LNCaP clone FGC (cell line): ENCODE measurements at regions not wholly inside any gene's neighbourhood (a gene's known extent, or its start where the extent isn't known, plus 50 kb on each side); places are given as distances from the start of the nearest gene placed in this dataset.

Experiments
- DNase-seq: peaks from one replicate; pipeline ENCODE4 v3.0.0-alpha.2; 2011; ENCODE audit warnings: low read depth
- H3K4me3 ChIP-seq: 2 replicates; pipeline ENCODE4 v1.5.1; 2011; ENCODE audit warnings: mild to moderate bottlenecking, low read depth, low read length, control low read depth
- TF ChIP-seq, protein P1 (sequence below): IDR thresholded peaks from 2 replicates; pipeline ENCODE4 v1.5.1; 2012; ENCODE audit warnings: mild to moderate bottlenecking; ENCODE audit not compliant: control insufficient read depth, insufficient read depth; ENCODE audit errors: extremely low read depth

DNA sequence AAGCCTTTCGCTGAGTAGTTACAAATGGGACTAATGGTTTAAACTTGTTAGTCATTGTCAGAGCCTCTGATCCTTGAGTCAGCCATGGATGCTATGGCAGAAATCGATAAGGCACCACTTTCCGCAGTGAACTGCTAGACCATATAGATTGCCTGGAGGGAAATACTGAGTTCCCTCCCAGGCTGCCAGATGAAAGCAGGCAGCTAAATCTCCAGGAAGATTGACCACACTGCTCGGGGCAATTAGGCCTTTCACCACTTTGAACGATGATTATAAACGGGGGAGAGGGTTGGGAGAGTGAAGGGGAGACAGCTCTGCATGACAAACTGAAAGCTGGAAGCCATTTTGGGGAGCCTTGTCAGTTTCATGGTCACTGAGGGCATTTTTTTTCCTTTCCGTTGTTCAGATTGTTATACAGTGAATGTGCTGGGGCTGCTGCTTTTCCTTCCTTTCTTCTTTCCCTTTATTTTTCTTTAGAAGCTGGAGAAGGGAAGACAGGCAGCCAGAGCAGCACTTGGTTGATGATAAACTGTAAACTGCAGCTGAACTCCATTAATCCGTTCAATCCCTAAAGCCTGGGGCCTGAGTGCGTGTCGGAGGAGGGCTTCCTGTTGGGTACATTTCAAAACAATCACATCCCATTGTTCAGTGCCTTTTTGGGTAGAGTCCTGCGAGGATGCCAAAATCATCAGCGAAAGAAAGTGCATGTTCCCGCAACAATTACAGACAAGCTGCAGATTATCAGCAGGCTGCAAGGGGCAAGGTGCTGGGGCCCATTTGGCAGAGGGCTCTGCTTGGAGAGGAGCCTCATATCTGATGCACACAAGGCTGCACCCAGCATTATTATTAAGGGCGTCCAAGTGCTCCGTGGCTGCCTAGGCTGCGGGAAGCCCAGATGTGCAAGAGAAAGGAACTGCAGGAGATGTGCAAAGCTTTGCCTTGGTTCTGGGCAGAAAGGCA is 308.4 kb downstream of the PSAT1 start:
- DNase-seq = no peak
- no peak overlapping the region for H3K4me3 ChIP-seq
- TF ChIP-seq, protein P1, sequence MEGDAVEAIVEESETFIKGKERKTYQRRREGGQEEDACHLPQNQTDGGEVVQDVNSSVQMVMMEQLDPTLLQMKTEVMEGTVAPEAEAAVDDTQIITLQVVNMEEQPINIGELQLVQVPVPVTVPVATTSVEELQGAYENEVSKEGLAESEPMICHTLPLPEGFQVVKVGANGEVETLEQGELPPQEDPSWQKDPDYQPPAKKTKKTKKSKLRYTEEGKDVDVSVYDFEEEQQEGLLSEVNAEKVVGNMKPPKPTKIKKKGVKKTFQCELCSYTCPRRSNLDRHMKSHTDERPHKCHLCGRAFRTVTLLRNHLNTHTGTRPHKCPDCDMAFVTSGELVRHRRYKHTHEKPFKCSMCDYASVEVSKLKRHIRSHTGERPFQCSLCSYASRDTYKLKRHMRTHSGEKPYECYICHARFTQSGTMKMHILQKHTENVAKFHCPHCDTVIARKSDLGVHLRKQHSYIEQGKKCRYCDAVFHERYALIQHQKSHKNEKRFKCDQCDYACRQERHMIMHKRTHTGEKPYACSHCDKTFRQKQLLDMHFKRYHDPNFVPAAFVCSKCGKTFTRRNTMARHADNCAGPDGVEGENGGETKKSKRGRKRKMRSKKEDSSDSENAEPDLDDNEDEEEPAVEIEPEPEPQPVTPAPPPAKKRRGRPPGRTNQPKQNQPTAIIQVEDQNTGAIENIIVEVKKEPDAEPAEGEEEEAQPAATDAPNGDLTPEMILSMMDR = no peak

DNA sequence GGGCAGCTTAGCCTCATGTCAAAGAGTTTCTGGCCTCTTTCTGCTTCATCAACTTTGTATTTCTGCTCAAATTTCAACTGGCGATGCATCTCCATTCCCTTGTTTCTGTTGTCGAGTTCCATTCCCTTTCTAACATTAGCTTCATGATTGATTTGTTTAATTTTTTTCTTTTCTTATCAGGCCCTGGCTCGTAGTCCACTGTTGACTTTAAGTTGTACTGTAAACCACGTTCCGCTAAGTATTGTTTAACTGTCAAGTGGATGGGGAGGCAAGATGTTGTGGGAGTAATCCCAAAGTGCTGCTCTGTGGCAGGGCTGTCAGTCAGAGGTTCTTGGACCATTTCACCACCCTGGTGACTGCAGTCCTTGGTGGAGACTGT is 309.1 kb downstream of the PSAT1 start:
- H3K4me3 ChIP-seq = no peak overlapping the region
- TF ChIP-seq, protein P1 = no peak
- DNase-seq = no peak

DNA sequence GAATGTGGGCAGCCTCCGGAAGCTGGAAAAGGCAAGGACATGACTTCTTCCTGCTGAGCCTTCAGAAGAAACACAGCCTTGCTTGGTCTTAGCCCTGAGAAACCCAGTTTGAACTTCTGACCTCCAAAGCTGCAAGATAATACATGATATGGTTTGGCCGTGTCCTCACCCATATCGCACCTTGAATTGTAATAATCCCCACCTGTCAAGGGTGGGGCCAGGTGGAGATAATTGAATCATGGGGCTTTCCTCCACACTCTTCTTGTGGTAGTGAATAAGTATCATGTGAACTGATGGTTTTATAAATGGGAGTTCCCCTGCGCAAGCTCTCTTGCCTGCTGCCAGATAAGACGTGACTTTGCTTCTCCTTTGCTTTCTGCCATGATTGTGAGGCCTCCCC is 310.9 kb downstream of the PSAT1 start:
- DNase-seq = no peak
- TF ChIP-seq, protein P1 = no peak
- H3K4me3 ChIP-seq = no peak overlapping the region

DNA sequence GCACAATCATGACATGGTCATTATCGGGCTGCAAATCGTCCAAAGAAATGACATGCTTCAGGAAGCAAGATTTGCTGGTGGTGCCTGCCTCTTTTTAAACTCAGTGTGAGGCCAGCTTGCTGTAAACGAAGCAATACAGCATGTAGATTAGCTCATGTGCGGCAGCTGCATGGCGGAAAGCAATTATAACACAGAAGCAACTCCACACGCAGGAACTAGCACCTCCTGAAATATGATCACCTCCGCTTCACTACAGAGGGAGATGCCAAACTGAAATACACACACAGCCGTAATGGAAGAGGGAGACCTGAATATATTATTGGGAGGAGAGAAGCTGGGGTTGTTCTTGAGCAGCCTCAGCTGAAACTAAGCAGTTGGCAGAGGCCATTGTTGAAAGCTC is 312.5 kb downstream of the PSAT1 start:
- H3K4me3 ChIP-seq = no peak overlapping the region
- no peak for DNase-seq
- TF ChIP-seq, protein P1 = no peak

DNA sequence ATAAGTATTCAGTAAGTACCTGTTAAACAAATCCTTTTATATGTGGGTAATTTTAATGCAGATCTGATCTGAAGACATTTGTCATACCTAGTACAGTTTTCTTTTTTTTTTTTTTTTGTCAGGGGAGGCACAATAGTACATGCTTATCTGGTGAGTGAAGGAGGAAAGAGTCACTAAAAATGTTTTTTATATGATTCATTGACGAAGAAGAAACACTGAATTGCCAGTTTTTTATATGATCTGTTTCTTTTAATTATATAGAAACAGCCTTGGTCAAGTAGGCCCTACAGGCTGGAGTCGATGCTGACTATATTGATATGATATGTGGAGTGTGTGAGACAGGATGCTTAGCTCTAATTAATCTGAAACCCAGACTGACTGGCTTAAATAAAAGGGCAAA is 315.2 kb downstream of the PSAT1 start:
- TF ChIP-seq, protein P1 = no peak
- H3K4me3 ChIP-seq = no peak overlapping the region
- DNase-seq = no peak

DNA sequence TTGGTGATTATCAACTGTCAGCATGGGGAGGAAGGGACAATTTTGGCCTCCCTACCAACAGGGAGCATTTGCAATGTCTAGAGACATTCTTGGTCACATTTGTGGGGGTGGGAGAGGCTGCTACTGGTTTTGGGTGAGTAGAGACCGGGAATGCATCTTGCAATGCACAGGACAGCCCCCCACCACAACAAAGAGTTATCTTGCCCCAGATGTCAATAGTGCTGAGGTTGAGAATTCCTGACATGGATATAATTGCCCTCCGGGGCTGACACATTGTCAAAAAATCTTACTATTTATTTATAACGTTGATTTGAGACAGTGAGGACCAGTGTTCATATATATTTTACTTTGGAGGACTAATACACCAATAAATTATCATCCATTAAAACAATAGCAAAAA is 316.1 kb downstream of the PSAT1 start:
- H3K4me3 ChIP-seq = no peak overlapping the region
- TF ChIP-seq, protein P1 = no peak
- DNase-seq = no peak

DNA sequence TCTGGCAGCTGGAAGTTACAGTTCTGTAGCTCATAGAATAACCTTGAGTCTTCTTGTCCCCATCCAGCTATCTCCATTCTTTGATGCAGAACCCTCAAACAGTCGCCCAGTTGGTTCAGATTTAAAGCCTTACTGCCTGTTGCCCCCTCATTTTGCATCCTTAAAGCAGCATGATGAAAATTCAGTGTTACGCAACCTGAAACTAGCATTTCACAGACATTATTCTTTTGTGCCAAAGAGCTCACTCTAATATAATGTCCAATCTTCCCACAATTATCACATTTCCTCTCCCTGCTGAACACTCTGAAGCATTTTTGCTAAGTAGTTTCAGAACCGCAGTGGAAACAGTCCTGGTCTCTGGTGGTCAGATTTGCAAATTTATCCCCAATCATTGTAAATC is 318.0 kb downstream of the PSAT1 start:
- no peak for DNase-seq
- TF ChIP-seq, protein P1 = no peak

More for the DNA sequence above, 318.0 kb downstream of the PSAT1 start:
- no peak overlapping the region for H3K4me3 ChIP-seq
